IMR-90 (cell line): ENCODE measurements at regions not wholly inside any gene's neighbourhood (a gene's known extent, or its start where the extent isn't known, plus 50 kb on each side); places are given as distances from the start of the nearest gene placed in this dataset.

Source experiments
- ATAC-seq: fragments of 200-7000 bp; cut with Tn5 transposase; 2 replicates; pipeline ENCODE4 v1.9.1; 2020; ENCODE audit warnings: low read depth, mild to moderate bottlenecking, moderate library complexity
- BruUV-seq: library from RNA; stranded (reverse); fragments of 400-500 nt; replicated peaks from 2 replicates; lab custom pipeline; 2021; lab: Mats Ljungman, UMichigan
- CTCF ChIA-PET: fragments of 300-600 bp; formaldehyde crosslinking; extraction: SDS; loops from one replicate; lab custom pipeline; 2021; ENCODE audit warnings: antibody characterized with exemption; lab: Yijun Ruan, JAX
- POLR2A ChIA-PET: fragments of 300-600 bp; sonication (Branson Sonifier 250); formaldehyde crosslinking; loops from one replicate; lab custom pipeline; 2022; ENCODE audit warnings: antibody characterized with exemption; ENCODE audit not compliant: unreplicated experiment; lab: Charles Lee
- DNase-seq: peaks from one replicate; pipeline ENCODE4 v3.0.0; 2013
- H2AFZ ChIP-seq: replicated peaks from 2 replicates; pipeline ENCODE3; 2013; ENCODE audit warnings: low read length, mild to moderate bottlenecking; ENCODE audit not compliant: poor library complexity
- H2AK5ac ChIP-seq: 2 replicates; pipeline ENCODE4 v1.6.1; 2013; ENCODE audit warnings: low read depth, low read length, inconsistent platforms
- H2AK9ac ChIP-seq: replicated peaks from 2 replicates; pipeline ENCODE3; 2013; ENCODE audit warnings: mild to moderate bottlenecking, low read depth, low read length, moderate library complexity; ENCODE audit not compliant: poor library complexity
- H2BK120ac ChIP-seq: 2 replicates; pipeline ENCODE4 v1.6.1; 2013; ENCODE audit warnings: low read depth, low read length, inconsistent platforms
- H2BK15ac ChIP-seq: 3 replicates; pipeline ENCODE4 v1.6.1; 2013; ENCODE audit warnings: low read depth, low read length, inconsistent platforms
- H2BK20ac ChIP-seq: 2 replicates; pipeline ENCODE4 v1.6.1; 2013; ENCODE audit warnings: low read depth, mild to moderate bottlenecking, inconsistent platforms, low read length, moderate library complexity
- H2BK5ac ChIP-seq: 2 replicates; pipeline ENCODE4 v1.6.1; 2013; ENCODE audit warnings: mild to moderate bottlenecking, low read depth, low read length, inconsistent platforms; ENCODE audit not compliant: poor library complexity, severe bottlenecking
- H3K14ac ChIP-seq: replicated peaks from 2 replicates; pipeline ENCODE4 v1.6.1; 2013; ENCODE audit warnings: low read depth, low read length, inconsistent platforms
- H3K18ac ChIP-seq: 2 replicates; pipeline ENCODE4 v1.6.1; 2013; ENCODE audit warnings: low read depth, low read length, control low read depth
- H3K23ac ChIP-seq: 2 replicates; pipeline ENCODE4 v1.6.1; 2013; ENCODE audit warnings: low read depth, low read length, inconsistent platforms
- H3K27ac ChIP-seq: 2 replicates; pipeline ENCODE4 v1.5.1; 2013; ENCODE audit warnings: mild to moderate bottlenecking, control low read depth, low read length; ENCODE audit not compliant: insufficient read depth
- H3K27me3 ChIP-seq: 2 replicates; pipeline ENCODE4 v1.6.1; 2013; ENCODE audit warnings: low read length; ENCODE audit not compliant: control insufficient read depth, insufficient read depth
- H3K36me3 ChIP-seq: 2 replicates; pipeline ENCODE4 v1.6.1; 2013; ENCODE audit warnings: low read length, mixed read lengths; ENCODE audit not compliant: control insufficient read depth, insufficient read depth
- H3K4ac ChIP-seq: 2 replicates; pipeline ENCODE4 v1.6.1; 2013; ENCODE audit warnings: low read depth, low read length, inconsistent platforms
- H3K4me1 ChIP-seq: 2 replicates; pipeline ENCODE4 v1.6.1; 2013; ENCODE audit warnings: low read length, mixed read lengths; ENCODE audit not compliant: control insufficient read depth, insufficient read depth
- H3K4me2 ChIP-seq: 2 replicates; pipeline ENCODE4 v1.6.1; 2013; ENCODE audit warnings: low read depth, mild to moderate bottlenecking, control low read depth, low read length, moderate library complexity
- H3K4me3 ChIP-seq: 2 replicates; pipeline ENCODE4 v1.5.1; 2013; ENCODE audit warnings: low read depth, mild to moderate bottlenecking, control low read depth, low read length, moderate library complexity; ENCODE audit not compliant: insufficient read depth
- H3K56ac ChIP-seq: 2 replicates; pipeline ENCODE4 v1.6.1; 2013; ENCODE audit warnings: low read length, inconsistent platforms; ENCODE audit not compliant: insufficient read depth; ENCODE audit errors: extremely low read depth
- H3K79me1 ChIP-seq, 2 experiments: 2 replicates each; pipeline ENCODE4 v1.6.1; 2013; ENCODE audit warnings: low read length in 2 of 2, inconsistent platforms in 1 of 2, low read depth in 1 of 2
- H3K9ac ChIP-seq: 2 replicates; pipeline ENCODE4 v1.6.1; 2013; ENCODE audit warnings: low read depth, low read length, control low read depth
- H3K9me1 ChIP-seq: 2 replicates; pipeline ENCODE4 v1.6.1; 2013; ENCODE audit warnings: low read length, inconsistent platforms; ENCODE audit not compliant: insufficient read depth
- H3K9me3 ChIP-seq: 2 replicates; pipeline ENCODE4 v1.6.1; 2013; ENCODE audit warnings: low read length; ENCODE audit not compliant: control insufficient read depth, insufficient read depth
- H4K20me1 ChIP-seq: 2 replicates; pipeline ENCODE4 v1.6.1; 2013; ENCODE audit warnings: low read length, inconsistent platforms; ENCODE audit not compliant: insufficient read depth
- H4K5ac ChIP-seq: 2 replicates; pipeline ENCODE4 v1.6.1; 2013; ENCODE audit warnings: mild to moderate bottlenecking, low read depth, low read length, control low read depth
- H4K8ac ChIP-seq, 2 experiments: 2 replicates each; pipeline ENCODE4 v1.6.1; 2013; ENCODE audit warnings: low read depth in 2 of 2, low read length in 2 of 2, control low read depth in 1 of 2, inconsistent platforms in 1 of 2
- H4K91ac ChIP-seq: 2 replicates; pipeline ENCODE4 v1.6.1; 2013; ENCODE audit warnings: low read depth, low read length, inconsistent platforms; ENCODE audit not compliant: insufficient read depth
- FOS ChIP-seq: fragments of 150-350 bp; IDR thresholded peaks from 2 replicates; pipeline ENCODE4 v1.6.1; 2016; ENCODE audit warnings: low read depth, low read length
- RAD21 ChIP-seq: IDR thresholded peaks from 2 replicates; pipeline ENCODE4 v1.6.1; 2012; ENCODE audit warnings: low read length, improper control_type of control experiment
- RCOR1 ChIP-seq: IDR thresholded peaks from 2 replicates; pipeline ENCODE4 v1.6.1; 2012; ENCODE audit warnings: mild to moderate bottlenecking, low read length, improper control_type of control experiment; ENCODE audit not compliant: insufficient replicate concordance
- RFX5 ChIP-seq: IDR thresholded peaks from 2 replicates; pipeline ENCODE4 v1.8.0; 2012; ENCODE audit warnings: low read depth, mild to moderate bottlenecking, low read length, moderate library complexity
- WGBS, 2 experiments: methylation state at CpG; one replicate each; pipeline versions ENCODE4 v1.1.5 to v1.1.7; 2013; ENCODE audit warnings: missing lambda C conversion rate in 2 of 2; ENCODE audit not compliant: insufficient read length in 1 of 2; ENCODE audit errors: extremely low coverage in 2 of 2; 5-methylcytosine and 5-hydroxymethylcytosine counted together
- dilution Hi-C: fragments of 300-500 bp; cut with HindIII; formaldehyde crosslinking; loops from one replicate; pipeline ENCODE4 v1.14.3; 2018; ENCODE audit warnings: low sequenced_read_pairs; ENCODE audit not compliant: unreplicated experiment
- in situ Hi-C: fragments of 300-500 bp; cut with MboI; formaldehyde crosslinking; loops from 3 replicates; pipeline ENCODE4 v1.14.3; 2019; ENCODE audit warnings: low sequenced_read_pairs, inconsistent platforms, mixed read lengths
- intact Hi-C: fragments of 100-400 bp; cut with micrococcal nuclease; formaldehyde crosslinking; loops from 2 replicates; pipeline ENCODE4 v1.10.0; 2022

DNA sequence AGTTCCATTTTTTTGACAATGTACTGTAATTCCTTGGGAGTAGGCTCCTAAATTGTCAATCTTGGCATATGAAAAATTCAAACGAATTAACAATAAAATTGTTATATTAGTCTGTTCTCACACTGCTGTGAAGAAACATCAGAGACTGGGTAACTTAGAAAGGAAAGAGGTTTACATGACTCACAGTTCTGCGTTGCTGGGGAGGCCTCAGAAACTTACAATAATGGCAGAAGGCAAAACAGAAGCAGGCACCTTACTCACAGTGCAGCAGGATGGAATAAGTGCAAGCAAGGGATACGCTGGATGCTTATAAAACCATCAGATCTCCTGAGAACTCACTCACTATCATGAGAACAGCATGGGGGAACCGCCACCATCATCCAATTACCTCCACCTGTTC is 246.4 kb upstream of the TRAM1L1 start:
- Histone ChIP-seq H3K4me2 (no peak overlapping the region), H2AFZ (no peak overlapping the region), H3K23ac (no peak overlapping the region), H2AK5ac (no peak overlapping the region), H3K9me3 (no peaks in the 10 kb centered on the region), H4K5ac (no peak overlapping the region), H4K91ac (no peak overlapping the region), H3K9me1 (0 out of 2 replicates have a peak, but pooled peaks cover 2% of the 10 kb centered on the region), H3K4ac (no peak overlapping the region), H2AK9ac (no peak overlapping the region), H3K4me3 (no peak overlapping the region), H3K79me1 (no peaks in the 10 kb centered on the region), H3K14ac (no peak overlapping the region), H2BK120ac (no peak overlapping the region), H3K27ac (no peak overlapping the region), H3K18ac (no peak overlapping the region), H3K9ac (no peak overlapping the region), H4K20me1 (no peaks in the 10 kb centered on the region), H2BK5ac (no peak overlapping the region), H4K8ac (no peak overlapping the region), H3K56ac (no peak overlapping the region), H3K27me3 (no peaks in the 10 kb centered on the region), H2BK15ac (no peak overlapping the region; the same call in 2 of the 3 replicates), H3K4me1 (no peaks in the 10 kb centered on the region), H2BK20ac (no peak overlapping the region), H3K36me3 (no peaks in the 10 kb centered on the region)
- no TSS peak for BruUV-seq
- CTCF ChIA-PET: no interaction called here
- ATAC-seq (no peak), DNase-seq (peak; percentile 34)
- TF ChIP-seq RFX5: no peak
- no peak for TF ChIP-seq RAD21
- TF ChIP-seq FOS: no peak
- TF ChIP-seq RCOR1: no peak
- in situ Hi-C loops (no loop called here), intact Hi-C loops (no loop called here), dilution Hi-C loops (no loop called here)
- POLR2A ChIA-PET: no interaction called here
- no CpG with 5 or more reads among the region's 4 CpGs for WGBS, 2 experiments
